SK-N-SH (cell line): ENCODE measurements at regions not wholly inside any gene's neighbourhood (a gene's known extent, or its start where the extent isn't known, plus 50 kb on each side); places are given as distances from the start of the nearest gene placed in this dataset.

Source experiments
- CTCF ChIP-seq: fragments of 200-600 bp; sonication (generic); IDR thresholded peaks from 2 replicates; pipeline ENCODE4 v1.6.1; 2017; ENCODE audit warnings: antibody characterized with exemption, mild to moderate bottlenecking, moderate library complexity
- EP300 ChIP-seq, 2 experiments: IDR thresholded peaks; 2 replicates each; pipeline versions ENCODE4 v1.4.0 to v1.6.1; 2012; ENCODE audit warnings: borderline replicate concordance in 1 of 2, low read depth in 1 of 2, low read length in 1 of 2
- EZH2phosphoT487 ChIP-seq: fragments of 200-600 bp; sonication (generic); IDR thresholded peaks from 2 replicates; pipeline ENCODE4 v1.6.1; 2017; ENCODE audit warnings: low read depth, mixed run types, mild to moderate bottlenecking, antibody characterized with exemption, moderate library complexity, borderline replicate concordance
- FOXM1 ChIP-seq: IDR thresholded peaks from 2 replicates; pipeline ENCODE4 v1.4.0; 2012; ENCODE audit warnings: low read depth, mild to moderate bottlenecking
- JUND ChIP-seq: IDR thresholded peaks from 2 replicates; pipeline ENCODE4 v1.4.0; 2012
- MAX ChIP-seq: IDR thresholded peaks from 2 replicates; pipeline ENCODE4 v1.4.0; 2012; ENCODE audit warnings: low read depth
- NRF1 ChIP-seq: IDR thresholded peaks from 2 replicates; pipeline ENCODE4 v1.6.1; 2012; ENCODE audit warnings: low read depth, mild to moderate bottlenecking, low read length
- POLR2AphosphoS5 ChIP-seq: IDR thresholded peaks from 2 replicates; pipeline ENCODE4 v1.6.1; 2012; ENCODE audit warnings: low read depth, low read length
- RAD21 ChIP-seq: IDR thresholded peaks from 2 replicates; pipeline ENCODE4 v1.6.1; 2012; ENCODE audit warnings: mild to moderate bottlenecking, low read length
- RCOR1 ChIP-seq: fragments of 150-350 bp; IDR thresholded peaks from 2 replicates; pipeline ENCODE4 v1.6.1; 2017; ENCODE audit warnings: antibody characterized with exemption, low read length
- YY1 ChIP-seq: IDR thresholded peaks from 2 replicates; pipeline ENCODE4 v1.4.0; 2012; ENCODE audit warnings: low read depth, mild to moderate bottlenecking

GRCh38 chr2:123128951-123129350 lies 896.1 kb upstream of the CNTNAP5 start:
- TF ChIP-seq CTCF, result no peak
- TF ChIP-seq JUND, result no peak
- TF ChIP-seq YY1, result no peak
- no peak for TF ChIP-seq EP300 (IDR thresholded peaks at IDR 0.05; ENCODE audit: borderline replicate concordance in 1 of 2, low read depth in 1 of 2, low read length in 1 of 2)
- TF ChIP-seq EZH2phosphoT487, result no peak
- TF ChIP-seq NRF1, result no peak
- TF ChIP-seq POLR2AphosphoS5, result no peak
- no peak for TF ChIP-seq MAX
- no peak for TF ChIP-seq RCOR1
- TF ChIP-seq FOXM1, result no peak
- TF ChIP-seq RAD21, result no peak
